Hepatic stellate cell (primary cell): ENCODE measurements at regions not wholly inside any gene's neighbourhood (a gene's known extent, or its start where the extent isn't known, plus 50 kb on each side); places are given as distances from the start of the nearest gene placed in this dataset.
"Not testable (repeated sequence)": the region's sequence is repeated elsewhere in the genome, so short reads cannot be mapped to it uniquely, and the experiment has no call there.

Experiments
- DNase-seq: peaks from one replicate; pipeline ENCODE4 v3.0.0; 2011; ENCODE audit warnings: low spot score

DNA sequence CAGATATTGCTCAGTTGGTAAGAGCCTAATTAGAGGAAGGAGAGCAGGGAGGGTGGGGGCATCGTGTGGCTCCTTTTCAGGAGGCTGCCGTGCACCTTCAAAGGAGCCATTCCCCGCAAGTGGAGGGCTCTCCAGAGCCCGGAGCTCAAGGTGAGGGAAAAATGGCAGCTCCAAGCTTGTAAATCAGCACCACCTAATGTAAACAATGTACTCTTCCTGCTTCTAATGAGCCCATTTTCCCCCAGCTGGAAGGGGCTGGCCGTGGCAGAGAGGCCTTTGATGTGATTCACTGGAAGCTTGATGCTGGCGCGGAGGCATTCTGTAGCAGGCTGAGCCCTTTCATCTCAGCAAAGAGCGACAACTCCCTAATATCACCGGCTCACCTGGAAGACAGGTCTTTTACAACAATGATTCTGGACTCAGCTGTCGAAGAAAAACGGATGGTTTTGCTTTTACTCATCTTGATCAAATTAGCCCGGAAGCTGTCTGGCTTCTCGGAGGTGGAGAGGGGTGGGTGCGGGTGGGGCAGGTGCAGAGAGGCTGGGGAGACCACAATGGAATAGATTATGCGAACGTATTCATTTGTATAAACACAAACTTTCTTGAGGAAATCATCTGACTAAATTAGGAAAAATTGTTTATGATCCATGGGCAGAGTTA is 112.5 kb downstream of the RRAGC start:
- DNase-seq = no peak

DNA sequence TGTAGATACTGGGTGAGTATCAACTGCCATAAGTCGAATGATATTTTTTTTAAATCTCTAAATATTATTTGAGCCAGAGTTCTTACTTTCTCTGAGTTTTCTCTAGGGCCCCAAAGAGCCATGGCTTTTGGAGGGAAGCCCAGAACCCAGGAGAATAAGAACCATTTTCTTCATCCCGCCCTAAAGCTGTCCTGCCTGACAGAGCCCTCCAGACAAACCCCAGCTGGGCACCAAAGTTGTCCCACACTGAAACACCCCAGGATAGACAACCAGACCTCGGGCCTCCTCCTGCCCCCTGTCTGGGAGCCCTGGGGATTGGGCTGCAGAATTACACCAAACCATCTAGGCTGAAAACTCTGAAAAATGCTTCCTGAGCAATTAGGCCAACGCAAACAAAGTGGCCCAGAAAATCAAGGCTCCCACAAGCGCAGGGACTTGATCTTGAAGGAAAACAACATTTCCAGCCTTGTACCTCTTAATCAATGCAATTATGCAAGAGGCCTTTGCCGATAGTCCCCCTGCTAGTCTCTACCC is 113.1 kb downstream of the RRAGC start:
- no peak for DNase-seq

DNA sequence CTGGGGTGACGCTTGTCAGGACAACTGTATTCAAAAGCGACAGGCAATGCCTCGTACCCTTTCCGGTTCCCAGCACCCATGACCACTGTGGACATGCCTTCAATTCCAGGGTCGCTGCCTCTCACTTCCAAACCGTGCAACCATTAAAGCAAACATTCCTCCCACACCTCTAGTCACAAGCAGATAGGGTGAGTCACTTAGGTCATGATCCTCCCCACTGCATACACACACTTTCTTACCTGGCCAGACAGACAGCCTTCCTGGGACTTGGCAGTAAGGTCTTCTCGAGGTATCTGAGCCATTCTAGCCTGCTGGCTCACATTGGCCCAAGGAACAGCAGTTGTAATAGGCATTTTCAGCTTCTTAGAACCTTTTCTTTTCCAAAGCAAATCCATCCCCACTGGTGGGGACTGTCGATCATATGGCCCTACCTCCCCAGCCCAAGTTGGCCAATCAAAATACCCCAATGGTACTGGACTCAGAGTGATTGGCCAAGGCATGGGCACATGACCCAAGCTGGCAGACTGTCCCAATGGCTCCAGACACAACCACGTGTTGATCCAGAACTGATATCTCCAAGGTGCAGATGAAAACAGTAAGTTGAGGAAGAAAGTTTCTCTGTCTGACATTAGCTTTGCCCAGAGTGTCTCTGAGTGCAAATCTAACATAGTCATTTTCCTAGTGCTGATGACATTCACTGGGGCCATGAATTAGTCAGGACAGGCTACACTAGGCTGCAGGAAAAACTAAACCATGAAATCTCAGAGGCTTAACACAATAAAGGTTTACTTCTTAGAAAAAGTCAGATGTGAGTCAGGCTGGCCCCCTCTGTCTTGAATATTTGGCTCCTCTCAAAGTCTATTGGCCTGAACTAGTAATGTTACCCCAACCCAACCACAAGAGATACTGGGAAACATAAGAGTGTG is 113.8 kb downstream of the RRAGC start:
- DNase-seq = no peak

DNA sequence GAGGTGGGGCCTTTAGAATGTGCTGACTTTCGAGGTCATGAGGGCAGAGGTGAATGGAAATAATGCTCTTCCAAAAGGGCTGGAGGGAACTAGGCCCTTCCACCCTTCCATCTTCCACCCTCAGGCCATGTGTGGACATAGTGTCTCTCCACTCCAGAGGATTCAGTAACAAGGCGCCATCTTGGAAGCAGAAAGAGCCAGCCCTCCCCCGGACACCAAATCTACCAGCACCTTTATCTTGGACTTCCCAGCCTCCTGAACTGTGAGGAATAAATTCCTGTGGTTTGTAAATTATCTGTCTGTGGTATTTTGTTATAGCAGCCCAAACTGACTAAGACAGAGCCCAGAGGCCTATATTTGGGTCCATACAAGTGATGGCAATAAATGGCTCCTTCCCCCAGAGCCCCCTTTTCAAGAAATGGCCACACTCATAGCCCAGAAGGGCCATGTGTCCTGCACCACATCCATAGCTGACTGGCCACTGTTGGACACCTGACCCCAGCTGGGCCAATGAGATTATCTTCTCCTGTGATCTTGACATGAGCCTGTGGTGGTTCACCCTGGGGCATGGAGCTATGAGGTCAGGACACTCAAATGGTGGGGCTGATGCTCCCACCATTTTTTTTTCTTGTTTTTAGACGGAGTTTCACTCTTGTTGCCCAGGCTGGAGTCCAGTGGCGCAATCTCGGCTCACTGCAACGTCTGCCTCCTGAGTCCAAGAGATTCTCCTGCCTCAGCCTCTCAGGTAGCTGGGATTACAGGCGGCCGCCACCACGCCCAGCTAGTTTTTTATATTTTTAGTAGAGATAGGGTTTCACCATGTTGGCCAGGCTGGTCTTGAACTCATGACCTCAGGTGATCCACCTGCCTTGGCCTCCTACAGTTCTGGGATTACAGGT is 114.9 kb downstream of the RRAGC start:
- no peak for DNase-seq

DNA sequence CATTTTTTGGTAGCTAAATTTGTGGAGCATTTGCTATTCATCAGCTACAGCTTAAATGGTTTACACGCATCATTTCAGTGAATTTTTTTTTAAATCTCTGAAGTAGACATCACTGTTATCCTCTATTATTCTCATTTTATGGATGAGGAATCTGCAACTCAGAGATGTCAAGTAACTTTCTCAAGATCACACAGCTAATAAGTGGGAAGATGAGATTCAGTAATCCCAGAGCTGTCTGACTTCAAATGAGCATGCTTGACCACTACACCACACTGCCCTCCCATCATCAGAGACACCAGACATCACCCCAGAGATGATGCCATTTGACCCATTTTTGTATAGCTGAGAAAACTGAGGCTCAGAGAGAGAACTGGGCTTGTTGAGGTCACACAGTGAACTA is 116.4 kb downstream of the RRAGC start:
- no peak for DNase-seq

DNA sequence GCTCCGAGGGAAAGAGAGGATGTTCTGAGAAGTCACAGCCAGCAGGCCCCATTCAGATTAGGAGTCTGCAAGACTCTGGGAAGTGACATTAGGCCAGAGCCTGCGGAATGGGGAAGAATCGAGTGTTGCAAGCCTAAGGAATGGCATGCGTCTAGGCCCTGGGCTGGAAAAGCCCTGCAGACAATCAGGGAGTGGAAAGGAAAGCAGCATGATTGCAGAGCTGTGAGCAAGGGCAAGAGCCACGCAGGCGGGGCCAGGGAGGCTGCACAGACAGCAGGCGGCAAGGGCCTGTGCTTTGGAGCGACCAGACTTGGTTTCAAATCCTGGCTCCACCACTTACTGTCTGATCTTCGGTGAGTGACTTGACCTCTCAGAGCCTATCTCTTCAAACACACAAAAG is 118.2 kb downstream of the RRAGC start:
- peak; percentile 19 for DNase-seq

DNA sequence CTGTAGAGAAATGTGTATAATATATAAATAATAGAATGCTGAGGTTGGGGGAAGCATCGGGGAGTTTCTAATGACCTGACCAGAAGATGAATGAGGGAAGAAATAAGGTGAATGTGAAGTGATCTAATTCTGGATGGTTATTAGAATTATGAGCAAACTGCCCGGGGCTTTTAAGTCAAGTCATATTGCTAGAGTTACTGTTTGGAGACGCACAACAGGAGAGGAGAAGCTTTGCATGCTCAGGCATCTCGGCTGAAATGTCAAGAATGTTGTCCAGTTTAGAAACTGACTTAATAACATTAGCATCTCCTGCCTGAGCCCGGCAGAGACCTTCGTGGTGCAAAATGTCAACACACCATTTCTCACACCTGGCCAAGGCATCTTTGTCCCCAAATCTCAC is 119.1 kb downstream of the RRAGC start:
- no peak for DNase-seq

DNA sequence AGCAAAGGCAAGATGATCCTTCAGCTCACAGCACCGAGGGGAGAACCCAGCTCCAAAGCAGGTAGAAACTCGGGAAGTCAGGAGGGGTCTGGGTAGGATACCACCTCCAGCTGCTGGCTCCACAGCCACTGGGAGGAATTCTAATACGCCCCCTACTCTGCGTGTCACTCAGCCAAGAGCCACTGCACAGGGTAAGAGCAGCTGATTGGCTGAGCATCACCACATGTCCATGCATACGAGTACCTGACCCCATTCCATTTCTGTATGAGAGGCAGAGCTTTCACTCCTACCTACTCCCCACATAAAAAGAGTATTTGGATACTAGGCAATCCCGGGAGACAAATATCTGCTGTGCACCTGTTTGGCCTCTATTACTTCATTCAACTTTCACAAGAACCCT is 121.4 kb downstream of the RRAGC start:
- DNase-seq = no peak

DNA sequence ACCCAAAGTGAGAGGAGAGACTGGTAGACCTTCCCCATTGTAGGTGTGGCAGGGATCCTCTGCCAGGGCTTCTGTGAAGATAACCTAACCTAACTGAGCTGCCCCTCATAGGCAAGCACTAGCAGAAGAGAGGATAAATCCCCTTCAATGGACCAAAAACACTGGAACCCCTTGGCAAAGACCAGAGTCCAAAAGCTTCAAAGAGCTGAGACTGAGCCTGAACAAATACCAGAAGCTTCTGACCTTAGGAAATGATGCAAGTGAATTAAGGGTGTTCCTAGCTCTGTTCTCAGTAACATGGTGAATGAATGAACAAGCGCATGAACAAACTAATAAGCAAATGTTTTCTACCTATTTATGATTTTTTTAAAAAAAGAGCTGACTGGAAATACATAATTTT is 123.2 kb downstream of the RRAGC start:
- DNase-seq = no peak

DNA sequence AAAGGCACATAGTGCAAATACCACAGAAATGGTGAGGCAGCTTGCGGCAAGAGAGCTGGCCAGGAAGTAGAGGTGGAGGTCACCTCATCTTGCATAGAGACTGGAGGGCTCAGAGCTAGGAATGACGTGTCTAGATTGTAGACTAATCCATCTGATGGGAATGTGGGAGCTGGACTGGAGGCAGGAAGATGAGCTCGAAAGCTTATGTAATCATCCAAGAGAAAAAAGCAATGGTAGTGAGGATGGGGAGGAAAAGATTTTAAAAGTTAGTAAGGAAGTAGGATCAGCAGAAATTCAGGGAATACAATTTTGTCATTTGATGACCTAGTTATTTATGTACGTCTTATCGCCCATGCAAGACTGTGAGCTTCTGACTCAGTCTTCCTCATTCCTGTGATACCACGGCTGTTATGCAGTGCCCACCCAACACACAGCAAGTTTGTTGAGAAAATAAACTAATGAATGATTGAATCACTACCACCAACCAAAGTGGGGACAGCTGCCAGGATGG is 123.9 kb downstream of the RRAGC start:
- DNase-seq = peak; percentile 62

DNA sequence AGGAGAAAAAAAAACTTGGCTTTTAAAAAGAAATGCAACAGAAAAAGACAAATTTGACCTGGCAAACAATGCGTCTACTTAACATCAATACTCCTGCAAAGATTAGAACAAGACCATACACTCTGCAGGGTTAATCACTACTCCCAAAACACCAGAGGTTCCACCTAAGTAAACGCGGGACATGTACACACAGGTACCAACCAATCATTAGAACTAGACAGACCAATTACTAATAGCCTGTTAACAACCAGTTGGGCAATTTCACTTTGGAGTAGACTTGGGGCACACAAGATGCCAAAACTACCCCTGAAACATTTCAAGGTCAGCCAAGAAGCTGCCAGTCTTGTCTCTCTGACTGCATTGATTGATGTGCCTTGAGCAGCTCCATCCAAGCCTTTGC is 125.8 kb downstream of the RRAGC start:
- no peak for DNase-seq

DNA sequence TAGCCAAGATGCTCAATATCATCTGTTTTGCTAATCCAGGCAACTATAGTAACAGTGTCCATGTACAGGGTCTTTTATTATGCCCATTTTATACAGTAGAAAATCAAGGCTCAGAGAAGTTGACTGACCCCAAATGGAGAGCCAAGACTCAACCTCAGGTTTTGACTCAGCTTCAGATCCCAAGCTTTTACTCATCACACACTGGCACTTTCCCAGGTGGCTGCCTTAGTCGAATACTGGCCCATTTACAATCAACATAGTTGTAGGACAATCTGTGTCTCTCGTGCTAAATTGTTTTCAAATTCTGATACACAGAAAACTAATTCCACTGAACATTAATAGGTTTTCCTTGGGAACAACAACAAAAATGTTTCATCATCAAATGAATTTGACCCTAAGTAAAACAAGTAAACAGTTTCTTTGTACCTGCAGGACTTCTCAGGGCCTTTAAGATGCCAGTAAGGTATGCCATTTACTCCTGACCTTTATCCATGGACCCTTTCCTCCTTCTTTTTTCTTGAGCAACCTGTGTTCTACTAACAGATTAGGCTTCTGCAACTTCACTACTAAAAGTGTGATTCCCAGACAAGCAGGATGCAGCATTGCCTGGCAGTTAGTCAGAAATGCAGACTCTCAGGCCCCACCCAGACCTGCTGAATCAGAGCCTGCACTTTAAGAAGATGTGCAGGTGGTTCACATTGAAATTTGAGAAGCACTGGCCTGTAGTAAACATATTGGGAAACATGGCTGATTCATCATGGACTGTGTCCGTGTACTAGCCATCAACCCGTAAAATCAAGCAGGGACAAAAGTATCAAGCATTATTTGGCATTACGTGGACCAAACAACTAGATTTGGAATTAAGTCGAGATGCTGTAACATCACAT is 128.8 kb downstream of the RRAGC start:
- no peak for DNase-seq

DNA sequence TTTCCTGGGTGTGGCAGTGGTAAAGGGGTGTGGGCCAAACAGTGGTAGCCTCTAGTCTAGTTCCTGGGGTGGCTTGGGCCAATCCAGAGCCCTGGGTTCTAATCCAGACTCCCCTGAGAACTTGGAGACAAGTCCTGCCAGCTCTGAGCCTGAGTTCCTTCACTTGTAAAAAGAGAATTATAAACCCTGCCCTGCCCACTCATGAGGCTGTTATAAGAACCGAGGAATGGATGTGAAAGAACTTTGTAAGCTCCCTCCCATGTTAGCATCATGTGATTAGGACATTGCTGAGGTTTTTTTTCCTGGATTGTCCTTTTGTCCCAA is 131.0 kb downstream of the RRAGC start:
- DNase-seq = no peak

DNA sequence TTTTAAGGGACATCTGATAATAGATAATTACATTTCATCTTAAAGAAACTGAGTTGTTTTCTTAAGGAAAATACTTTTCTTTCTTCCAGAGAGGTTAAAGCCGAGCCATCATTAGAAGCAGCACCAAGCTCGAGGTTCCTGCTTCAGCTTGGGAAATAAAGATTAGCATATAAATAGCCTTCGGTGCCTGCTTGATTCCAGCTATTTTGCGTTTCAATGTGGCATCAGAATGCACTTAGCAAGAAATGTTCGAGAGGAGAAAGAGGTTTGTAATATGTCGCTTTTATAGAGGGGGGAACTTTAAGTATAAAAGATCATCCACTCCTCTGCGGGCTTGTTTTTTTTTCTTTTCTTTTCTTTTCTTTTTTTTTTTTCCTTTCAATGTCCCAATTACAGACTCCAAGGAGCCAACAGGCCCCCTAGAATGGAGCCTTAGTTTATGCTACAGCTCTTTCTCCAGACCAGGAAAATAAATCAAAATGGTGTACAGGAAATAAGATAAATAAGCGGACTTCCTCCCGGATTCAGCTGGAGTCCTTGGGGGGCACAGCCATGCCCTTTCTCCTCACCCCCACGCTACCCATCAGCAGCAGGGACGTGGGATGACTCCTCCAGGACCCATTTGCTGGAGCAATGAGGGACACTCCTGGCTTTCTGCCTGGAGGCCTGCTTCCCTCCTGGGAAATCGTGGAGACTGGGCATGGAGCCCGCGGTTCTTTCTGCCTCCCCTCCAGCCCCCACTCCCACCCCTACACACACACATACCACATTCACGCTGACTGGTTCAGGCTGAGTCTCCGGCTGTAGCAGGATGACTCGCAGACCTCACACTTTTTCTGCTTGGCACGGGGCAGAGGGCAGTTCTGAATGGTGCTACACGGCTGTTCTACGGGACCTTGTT is 131.6 kb downstream of the RRAGC start:
- DNase-seq = peak; percentile 77

DNA sequence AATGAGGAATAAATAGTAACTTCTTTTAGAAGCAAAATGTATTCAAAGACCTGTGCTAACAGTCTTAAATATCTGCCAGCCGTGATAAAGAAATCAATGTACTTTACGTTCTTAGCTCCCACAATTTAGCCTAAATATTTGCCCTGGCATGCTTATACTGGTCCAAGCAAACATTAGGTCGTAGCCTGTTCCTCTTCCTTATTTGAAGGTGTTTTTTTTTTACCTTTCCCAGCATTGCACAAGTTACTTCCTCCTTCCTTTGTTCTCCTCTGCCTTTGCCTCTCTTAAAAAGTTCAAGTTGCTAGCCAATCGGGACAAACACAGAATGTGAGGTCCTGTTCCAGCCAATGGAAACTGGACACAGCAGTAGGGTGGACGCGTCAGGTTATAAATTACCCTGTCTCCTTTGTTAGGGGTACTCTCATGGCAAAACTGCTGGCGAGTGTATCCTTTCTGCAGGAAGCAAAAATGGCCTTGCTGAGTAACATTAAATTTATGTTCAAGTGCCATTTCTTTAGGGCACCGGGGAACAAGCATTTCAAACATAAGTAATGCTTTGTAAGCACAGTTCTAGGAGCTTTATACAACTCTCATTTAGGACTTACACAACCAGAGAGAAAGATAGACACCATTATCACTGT is 134.1 kb downstream of the RRAGC start:
- not testable (repeated sequence) for DNase-seq

DNA sequence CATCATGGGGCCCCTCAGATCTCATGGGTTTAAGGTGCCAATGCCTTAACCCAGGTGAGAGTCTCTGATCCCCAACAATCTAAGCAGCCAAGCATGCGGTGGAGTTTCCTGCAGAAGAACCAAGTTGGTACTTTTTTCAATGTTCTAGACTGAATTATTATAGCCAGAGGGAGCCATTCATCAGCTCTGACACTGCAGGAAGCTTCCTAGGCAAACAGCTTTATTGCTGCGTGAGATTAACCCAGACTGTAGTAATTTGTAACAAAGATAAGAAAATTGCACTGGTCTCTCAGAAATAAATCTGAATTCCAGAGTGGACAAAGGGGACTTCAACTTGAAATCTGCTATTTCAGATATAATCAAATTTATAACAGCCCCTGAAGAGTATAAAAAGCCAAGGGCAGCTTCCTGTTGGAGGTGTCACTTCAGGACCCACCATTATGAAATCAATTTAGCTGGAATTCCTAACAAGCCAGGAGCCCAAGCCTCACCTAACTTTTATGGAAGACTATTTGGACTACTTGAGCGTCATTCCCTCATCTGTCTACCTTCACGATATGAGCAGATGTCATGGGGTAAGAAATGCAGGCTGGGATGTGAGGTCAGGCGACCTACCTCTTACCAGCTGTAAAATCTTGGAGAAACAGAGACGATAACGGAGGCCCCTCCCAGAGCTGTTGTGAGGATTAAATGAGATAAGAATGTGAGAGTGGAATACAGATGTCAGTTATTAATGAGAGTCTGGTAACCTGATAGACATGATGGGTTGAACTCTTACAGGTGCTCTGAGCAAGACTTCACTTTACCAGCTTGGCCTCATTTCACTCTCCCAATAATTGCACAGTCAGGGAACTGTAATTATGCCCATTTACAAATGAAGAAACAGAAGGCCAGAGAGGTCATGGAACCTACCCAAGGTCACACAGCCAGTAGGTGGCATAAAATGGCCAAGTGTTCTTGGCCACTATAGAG is 135.1 kb downstream of the RRAGC start:
- no peak for DNase-seq

DNA sequence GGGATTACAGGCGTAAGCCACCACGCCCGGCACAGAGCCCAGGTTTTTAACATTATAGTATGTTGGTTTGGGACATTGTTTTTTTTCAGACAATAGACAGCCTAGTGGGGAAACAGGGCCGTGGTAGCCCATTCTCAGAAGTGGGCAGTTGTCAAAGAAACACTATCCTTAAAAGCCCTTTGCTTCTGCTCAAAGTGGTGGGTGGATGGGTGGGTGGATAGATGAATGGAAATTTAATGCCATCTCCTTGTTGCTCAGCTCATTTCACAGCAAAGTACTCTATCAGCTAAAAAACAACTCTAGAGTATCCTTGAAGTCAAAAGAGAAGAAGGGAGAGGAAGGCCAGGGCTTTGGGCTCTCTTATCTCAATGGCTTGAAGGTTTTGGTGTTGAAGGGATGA is 137.8 kb downstream of the RRAGC start:
- DNase-seq = no peak

DNA sequence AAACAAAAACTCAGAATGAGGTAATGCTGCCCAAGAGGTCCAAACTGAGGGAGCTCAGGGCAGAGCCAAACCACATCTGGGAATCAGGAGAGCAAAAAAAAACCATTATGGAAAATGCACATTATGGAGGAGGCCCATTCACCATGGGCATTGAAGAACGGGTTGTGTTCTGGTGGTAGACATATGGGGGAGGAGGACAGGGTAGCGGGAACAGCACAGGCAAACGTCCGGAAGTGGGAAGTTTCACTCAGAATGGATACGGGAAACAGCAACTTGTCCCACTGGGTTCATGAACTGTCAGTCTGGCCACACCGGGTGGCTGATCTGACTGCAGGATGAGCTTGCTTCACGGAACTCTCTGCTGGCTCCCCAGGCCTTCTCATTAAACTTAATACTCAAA is 139.7 kb downstream of the RRAGC start:
- DNase-seq = no peak
